Heart left ventricle (tissue), 13 donors: ENCODE measurements at regions not wholly inside any gene's neighbourhood (a gene's known extent, or its start where the extent isn't known, plus 50 kb on each side); places are given as distances from the start of the nearest gene placed in this dataset.

Source experiments
- POLR2A ChIP-seq, 2 donors: fragments of 450-650 bp; IDR thresholded peaks; one replicate each; pipeline ENCODE4 v1.6.1; 2017; ENCODE audit warnings: antibody characterized with exemption in 2 of 2, mild to moderate bottlenecking in 2 of 2, moderate library complexity in 2 of 2
- TF ChIP-seq, protein P1 (sequence below), 12 donors: fragments of 200-600 bp; sonication (generic) in 4 of 12; IDR thresholded peaks; one replicate each; pipeline versions ENCODE4 v1.5.0 to v1.8.0; 2018 to 2022; ENCODE audit warnings: antibody characterized with exemption in 12 of 12, mild to moderate bottlenecking in 5 of 12
- donor health status: ischemic (EF 13 %, LVEDD 7.1; RV severe dilation, severe dysfunction).
- donor health status: DM: no; HTN: yes; CAD: no.
- donor health status: DM: no; HTN: no; CAD: no.
- donor health status: ischemic (EF 25% LVEDD 6.9; RV normal size, moderate dysfunction).
- donor health status: ischemic (EF 25% LVEDD 5.7; RV mildly dilated, moderate dysfunction).
- donor health status: ischemic (EF 35%, LVEDD 5.7; RV mildly dilated, moderate dysfunction).
- donor health status: nonischemic (EF 11% LVEDD 7.7; RV severe dilation, severe dysfunction).
- donor health status: DM: yes; HTN: yes; CAD: no.
- donor health status: PGD.
- donor health status: ischemic (EF 29% LVEDD 5.4; RV normal size, mild dysfunction).
- donor health status: nonischemic (EF 23%, LVEDD 6.1; RV moderate dilation, normal function).

DNA sequence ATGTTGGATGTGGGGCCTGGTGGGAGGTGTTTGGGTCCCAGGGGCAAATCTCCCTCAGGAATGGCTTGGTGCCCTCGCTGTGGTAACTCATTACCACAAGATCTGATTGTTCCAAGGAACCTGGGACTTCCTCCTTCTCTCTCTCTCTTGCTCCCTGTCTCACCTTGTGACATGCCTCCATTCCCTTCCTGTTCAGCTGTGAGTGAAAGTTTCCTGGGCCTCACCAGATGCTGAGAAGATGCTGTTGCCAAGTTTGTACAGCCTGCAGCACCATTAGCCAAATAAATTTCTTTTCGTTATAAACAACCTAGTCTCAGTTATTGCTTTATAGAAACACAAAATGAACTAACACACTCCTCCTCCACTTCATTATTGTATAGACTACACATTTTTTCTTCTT, 759.8 kb upstream of the MDGA2 start:
- TF ChIP-seq POLR2A (IDR thresholded peaks at IDR 0.05): no peak
- TF ChIP-seq, protein P1, sequence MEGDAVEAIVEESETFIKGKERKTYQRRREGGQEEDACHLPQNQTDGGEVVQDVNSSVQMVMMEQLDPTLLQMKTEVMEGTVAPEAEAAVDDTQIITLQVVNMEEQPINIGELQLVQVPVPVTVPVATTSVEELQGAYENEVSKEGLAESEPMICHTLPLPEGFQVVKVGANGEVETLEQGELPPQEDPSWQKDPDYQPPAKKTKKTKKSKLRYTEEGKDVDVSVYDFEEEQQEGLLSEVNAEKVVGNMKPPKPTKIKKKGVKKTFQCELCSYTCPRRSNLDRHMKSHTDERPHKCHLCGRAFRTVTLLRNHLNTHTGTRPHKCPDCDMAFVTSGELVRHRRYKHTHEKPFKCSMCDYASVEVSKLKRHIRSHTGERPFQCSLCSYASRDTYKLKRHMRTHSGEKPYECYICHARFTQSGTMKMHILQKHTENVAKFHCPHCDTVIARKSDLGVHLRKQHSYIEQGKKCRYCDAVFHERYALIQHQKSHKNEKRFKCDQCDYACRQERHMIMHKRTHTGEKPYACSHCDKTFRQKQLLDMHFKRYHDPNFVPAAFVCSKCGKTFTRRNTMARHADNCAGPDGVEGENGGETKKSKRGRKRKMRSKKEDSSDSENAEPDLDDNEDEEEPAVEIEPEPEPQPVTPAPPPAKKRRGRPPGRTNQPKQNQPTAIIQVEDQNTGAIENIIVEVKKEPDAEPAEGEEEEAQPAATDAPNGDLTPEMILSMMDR (IDR thresholded peaks at IDR 0.05): no peak
